H1 (cell line): ENCODE measurements at regions not wholly inside any gene's neighbourhood (a gene's known extent, or its start where the extent isn't known, plus 50 kb on each side); places are given as distances from the start of the nearest gene placed in this dataset.

Experiments
- CTCF ChIA-PET: fragments of 300-600 bp; sonication (Branson Sonifier 250); formaldehyde crosslinking; loops from one replicate; lab custom pipeline; 2021; ENCODE audit not compliant: partially characterized antibody; lab: Charles Lee
- POLR2A ChIA-PET: fragments of 300-600 bp; sonication (Branson Sonifier 250); formaldehyde crosslinking; loops from one replicate; lab custom pipeline; 2021; ENCODE audit warnings: inconsistent platforms; ENCODE audit not compliant: partially characterized antibody; lab: Charles Lee
- DNase-seq, 2 experiments: peaks; one replicate each; pipeline versions ENCODE4 v3.0.0 to v3.0.0-alpha.2; 2010 to 2022; ENCODE audit warnings: low spot score in 2 of 2, low read depth in 1 of 2, mixed read lengths in 1 of 2
- FAIRE-seq: peaks from 2 replicates; lab custom pipeline; 2011; peaks lifted over from hg19 to GRCh38; lab: Jason Lieb, UNC
- H2AFZ ChIP-seq: 2 replicates; pipeline ENCODE4 v1.8.1; 2012; ENCODE audit warnings: low read length, inconsistent platforms
- H2AK5ac ChIP-seq: 2 replicates; pipeline ENCODE4 v1.6.1; 2013; ENCODE audit warnings: low read depth, low read length
- H2BK120ac ChIP-seq: replicated peaks from 2 replicates; pipeline ENCODE3; 2013; ENCODE audit warnings: low read depth, low read length, inconsistent platforms
- H2BK12ac ChIP-seq: 2 replicates; pipeline ENCODE4 v1.6.1; 2013; ENCODE audit warnings: low read depth, low read length
- H2BK15ac ChIP-seq: 2 replicates; pipeline ENCODE4 v1.6.1; 2013; ENCODE audit warnings: low read length
- H2BK20ac ChIP-seq: 2 replicates; pipeline ENCODE4 v1.6.1; 2013; ENCODE audit warnings: low read length
- H2BK5ac ChIP-seq: 2 replicates; pipeline ENCODE4 v1.6.1; 2013; ENCODE audit warnings: low read depth, low read length
- H3K14ac ChIP-seq: 2 replicates; pipeline ENCODE4 v1.6.1; 2013; ENCODE audit warnings: inconsistent platforms; ENCODE audit not compliant: insufficient read length
- H3K18ac ChIP-seq: 2 replicates; pipeline ENCODE4 v1.6.1; 2013; ENCODE audit warnings: low read length; ENCODE audit errors: extremely low read depth
- H3K23ac ChIP-seq: 2 replicates; pipeline ENCODE4 v1.6.1; 2013; ENCODE audit warnings: inconsistent platforms; ENCODE audit not compliant: insufficient read length
- H3K23me2 ChIP-seq: 2 replicates; pipeline ENCODE4 v1.6.1; 2013; ENCODE audit warnings: low read depth, low read length
- H3K27ac ChIP-seq: 2 replicates; pipeline ENCODE4 v1.6.1; 2011; ENCODE audit warnings: low read depth, low read length, inconsistent platforms
- H3K27me3 ChIP-seq, 4 experiments: replicated peaks in 1 of 4; 1 replicate in 1 of 4; 2 replicates in 3 of 4; pipeline versions ENCODE4 v1.6.1 to v1.8.1; 2011 to 2013; ENCODE audit warnings: low read length in 3 of 4, mild to moderate bottlenecking in 3 of 4, inconsistent platforms in 2 of 4, mixed read lengths in 2 of 4, moderate library complexity in 1 of 4; ENCODE audit not compliant: control insufficient read depth in 3 of 4, insufficient read depth in 3 of 4; ENCODE audit errors: extremely low read depth in 1 of 4
- H3K36me3 ChIP-seq, 4 experiments: 2 replicates each; pipeline versions ENCODE4 v1.6.1 to v1.8.1; 2011 to 2013; ENCODE audit warnings: mild to moderate bottlenecking in 4 of 4, low read length in 3 of 4, moderate library complexity in 2 of 4, control low read depth in 1 of 4, inconsistent platforms in 1 of 4; ENCODE audit not compliant: insufficient read depth in 4 of 4, control insufficient read depth in 2 of 4
- H3K4ac ChIP-seq: replicated peaks from 2 replicates; pipeline ENCODE3; 2013; ENCODE audit warnings: low read length, low read depth, mixed read lengths, inconsistent platforms; ENCODE audit not compliant: insufficient read length
- H3K4me1 ChIP-seq, 4 experiments: replicated peaks in 1 of 4; 1 replicate in 1 of 4; 2 replicates in 3 of 4; pipeline versions ENCODE4 v1.6.1 to v1.8.1; 2011 to 2013; ENCODE audit warnings: low read length in 3 of 4, inconsistent platforms in 2 of 4, mixed read lengths in 1 of 4; ENCODE audit not compliant: insufficient read depth in 4 of 4, control insufficient read depth in 3 of 4
- H3K4me2 ChIP-seq, 2 experiments: 2 replicates each; pipeline versions ENCODE4 v1.6.1 to v1.8.1; 2011 to 2013; ENCODE audit warnings: low read depth in 2 of 2, low read length in 2 of 2, control low read depth in 1 of 2, inconsistent platforms in 1 of 2, mild to moderate bottlenecking in 1 of 2; ENCODE audit not compliant: insufficient read depth in 1 of 2
- H3K4me3 ChIP-seq, 4 experiments: fragments of 200-600, 300-600 bp in 1 of 4; sonication (generic), shearing (Covaris generic), sonication (Bioruptor Twin) in 1 of 4; 2 replicates each; pipeline versions ENCODE4 v1.5.1 to v1.8.1; 2011 to 2016; ENCODE audit warnings: low read length in 4 of 4, low read depth in 3 of 4, control low read depth in 2 of 4, inconsistent platforms in 2 of 4, mild to moderate bottlenecking in 2 of 4, mixed read lengths in 1 of 4, moderate library complexity in 1 of 4; ENCODE audit not compliant: insufficient read depth in 2 of 4; ENCODE audit errors: extremely low read depth in 1 of 4
- H3K56ac ChIP-seq: replicated peaks from 2 replicates; pipeline ENCODE3; 2013; ENCODE audit warnings: low read depth, mild to moderate bottlenecking, mixed read lengths, low read length, inconsistent platforms; ENCODE audit not compliant: insufficient read length
- H3K79me1 ChIP-seq: 2 replicates; pipeline ENCODE4 v1.6.1; 2013; ENCODE audit warnings: low read depth, low read length, control low read depth
- H3K79me2 ChIP-seq, 2 experiments: 2 replicates each; pipeline versions ENCODE4 v1.6.1 to v1.8.1; 2012 to 2013; ENCODE audit warnings: low read length in 2 of 2, mild to moderate bottlenecking in 2 of 2, inconsistent platforms in 1 of 2; ENCODE audit not compliant: insufficient read depth in 2 of 2, control insufficient read depth in 1 of 2
- H3K9ac ChIP-seq, 4 experiments: replicated peaks in 1 of 4; 1 replicate in 1 of 4; 2 replicates in 3 of 4; pipeline versions ENCODE4 v1.6.1 to v1.8.1; 2011 to 2013; ENCODE audit warnings: low read depth in 3 of 4, low read length in 3 of 4, control low read depth in 2 of 4, mild to moderate bottlenecking in 2 of 4, moderate library complexity in 2 of 4, inconsistent platforms in 1 of 4; ENCODE audit errors: extremely low read depth in 1 of 4
- H3K9me3 ChIP-seq, 2 experiments: 2 replicates each; pipeline versions ENCODE4 v1.6.1 to v1.8.1; 2012 to 2013; ENCODE audit warnings: mild to moderate bottlenecking in 2 of 2, moderate library complexity in 2 of 2, control low read depth in 1 of 2, inconsistent platforms in 1 of 2, low read depth in 1 of 2, low read length in 1 of 2, mixed read lengths in 1 of 2; ENCODE audit not compliant: insufficient read depth in 2 of 2
- H4K20me1 ChIP-seq, 2 experiments: replicated peaks in 1 of 2; 2 replicates each; pipeline versions ENCODE3 to v1.8.1; 2011 to 2013; ENCODE audit warnings: inconsistent platforms in 2 of 2, low read length in 2 of 2, mild to moderate bottlenecking in 1 of 2; ENCODE audit not compliant: insufficient read depth in 2 of 2, control insufficient read depth in 1 of 2
- H4K5ac ChIP-seq: 2 replicates; pipeline ENCODE4 v1.6.1; 2013; ENCODE audit warnings: low read length, low read depth, mixed read lengths, inconsistent platforms; ENCODE audit not compliant: insufficient read length
- H4K8ac ChIP-seq: 2 replicates; pipeline ENCODE4 v1.8.0; 2013; ENCODE audit warnings: mild to moderate bottlenecking, moderate library complexity, low read length, inconsistent platforms; ENCODE audit not compliant: insufficient read depth; ENCODE audit errors: extremely low read depth
- H4K91ac ChIP-seq: replicated peaks from 2 replicates; pipeline ENCODE3; 2013; ENCODE audit warnings: low read length, mixed read lengths, inconsistent platforms; ENCODE audit not compliant: insufficient read length
- BACH1 ChIP-seq: IDR thresholded peaks from 2 replicates; pipeline ENCODE4 v1.6.1; 2012; ENCODE audit warnings: low read length, improper control_type of control experiment
- BCL11A ChIP-seq, 2 experiments: IDR thresholded peaks; one replicate each; pipeline ENCODE4 v1.6.1; 2011; ENCODE audit warnings: low read depth in 2 of 2, low read length in 2 of 2, mild to moderate bottlenecking in 2 of 2
- HDAC2 ChIP-seq, 2 experiments: fragments of 300-600 bp in 1 of 2; sonication (generic) in 1 of 2; IDR thresholded peaks; 2 replicates each; pipeline ENCODE4 v1.6.1; 2011 to 2012; ENCODE audit warnings: low read depth in 2 of 2, low read length in 2 of 2, mild to moderate bottlenecking in 2 of 2, moderate library complexity in 2 of 2, borderline replicate concordance in 1 of 2, inconsistent platforms in 1 of 2
- HDAC6 ChIP-seq: IDR thresholded peaks from one replicate; pipeline ENCODE4 v1.7.1; 2012; ENCODE audit warnings: low read depth, mild to moderate bottlenecking, inconsistent platforms, low read length, moderate library complexity
- KDM4A ChIP-seq: IDR thresholded peaks from one replicate; pipeline ENCODE4 v1.7.1; 2012; ENCODE audit warnings: low read depth, mild to moderate bottlenecking, moderate library complexity, low read length, inconsistent platforms; ENCODE audit not compliant: severe bottlenecking
- NRF1 ChIP-seq: IDR thresholded peaks from 2 replicates; pipeline ENCODE4 v1.6.1; 2011; ENCODE audit warnings: mild to moderate bottlenecking, low read depth, low read length, improper control_type of control experiment
- RBBP5 ChIP-seq: IDR thresholded peaks from 2 replicates; pipeline ENCODE4 v1.7.1; 2012; ENCODE audit warnings: low read depth, mild to moderate bottlenecking, inconsistent platforms, low read length, moderate library complexity, borderline replicate concordance
- SAP30 ChIP-seq: fragments of 300-600 bp; sonication (generic); IDR thresholded peaks from 2 replicates; pipeline ENCODE4 v1.7.1; 2012; ENCODE audit warnings: low read length, moderate library complexity, mild to moderate bottlenecking, inconsistent platforms; ENCODE audit not compliant: insufficient read depth, insufficient replicate concordance
- TEAD4 ChIP-seq: IDR thresholded peaks from 2 replicates; pipeline ENCODE4 v1.6.1; 2012; ENCODE audit warnings: low read depth, low read length, inconsistent platforms, mixed read lengths
- YY1 ChIP-seq: IDR thresholded peaks from 2 replicates; pipeline ENCODE4 v1.6.1; 2011; ENCODE audit warnings: low read depth, mild to moderate bottlenecking, low read length
- ZNF274 ChIP-seq: IDR thresholded peaks from 2 replicates; pipeline ENCODE4 v1.7.0; 2012; ENCODE audit warnings: low read length, borderline replicate concordance; ENCODE audit errors: extremely low read depth
- WGBS, 2 experiments: shearing (Covaris generic) in 1 of 2; methylation state at CpG; one replicate each; pipeline versions ENCODE4 v1.1.6 to v1.1.7; 2013 to 2015; ENCODE audit warnings: low lambda C conversion rate in 2 of 2, mixed read lengths in 2 of 2, inconsistent platforms in 1 of 2, low coverage in 1 of 2, missing lambda C conversion rate in 1 of 2; ENCODE audit not compliant: insufficient replicate concordance in 2 of 2, insufficient coverage in 1 of 2, insufficient read length in 1 of 2; ENCODE audit errors: extremely low coverage in 1 of 2, missing lambda C conversion rate in 1 of 2; 5-methylcytosine and 5-hydroxymethylcytosine counted together
- TF ChIP-seq, protein P1 (sequence below): IDR thresholded peaks from 2 replicates; pipeline ENCODE4 v1.6.1; 2012; ENCODE audit warnings: inconsistent platforms

DNA sequence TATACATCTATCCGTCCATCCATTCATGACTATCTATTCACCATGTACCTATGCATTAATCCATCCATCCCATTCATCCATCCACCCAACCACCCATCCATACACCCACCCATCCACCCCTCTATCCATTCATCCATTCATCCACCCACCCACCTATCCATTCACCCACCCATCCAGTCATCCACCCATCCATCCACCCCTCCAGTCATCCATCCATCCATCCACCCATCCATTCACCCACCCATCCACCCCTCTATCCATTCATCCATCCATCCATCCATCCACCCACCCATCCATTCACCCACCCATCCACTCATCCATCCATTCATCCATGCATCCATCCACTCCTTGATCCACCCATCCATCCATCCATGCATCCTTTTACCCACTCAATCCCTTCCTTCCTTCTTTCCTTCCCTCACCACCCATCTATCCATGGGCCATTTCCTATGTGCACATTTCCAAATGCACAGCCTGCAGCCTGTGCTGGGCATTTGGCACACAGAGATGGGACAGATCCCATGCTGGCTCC lies 100.8 kb upstream of the ADRA2C start:
- H3K18ac ChIP-seq, result no peak overlapping the region
- H4K8ac ChIP-seq, result no peak overlapping the region
- no peak overlapping the region for H3K23ac ChIP-seq
- H3K27ac ChIP-seq, result no peak overlapping the region
- DNase-seq (no peak), FAIRE-seq (no peak)
- no peak overlapping the region for H2BK120ac ChIP-seq
- no peak overlapping the region for H3K4me2 ChIP-seq
- POLR2A ChIA-PET, result no interaction called here
- peaks cover 6% of the 10 kb centered on the region in 2 experiments; a peak in 2 of 4 replicates for H3K9me3 ChIP-seq
- H3K4me1 ChIP-seq, result peaks cover 0 to 4% (median 2%) of the 10 kb centered on the region in 4 experiments; a peak in 4 of 7 replicates
- 100% methylated on average over 1 of the region's 1 CpG for WGBS, 2 experiments
- H3K79me1 ChIP-seq, result no peaks in the 10 kb centered on the region
- H4K5ac ChIP-seq, result no peak overlapping the region
- no peak overlapping the region for H4K91ac ChIP-seq
- H3K36me3 ChIP-seq, result no peaks in the 10 kb centered on the region
- no peak overlapping the region for H2AK5ac ChIP-seq
- H3K4me3 ChIP-seq, result no peak overlapping the region
- no peak overlapping the region for H2BK12ac ChIP-seq
- no peak overlapping the region for H2BK15ac ChIP-seq
- no peak overlapping the region for H3K4ac ChIP-seq
- peaks cover 0 to 6% of the 10 kb centered on the region in 2 experiments for H4K20me1 ChIP-seq
- H3K27me3 ChIP-seq, result peaks cover 0 to 3% (median 0%) of the 10 kb centered on the region in 4 experiments; a peak in 1 of 7 replicates
- CTCF ChIA-PET, result no interaction called here
- no peaks in the 10 kb centered on the region for H3K79me2 ChIP-seq
- no peak overlapping the region for H2BK20ac ChIP-seq
- H3K9ac ChIP-seq, result no peak overlapping the region
- peaks cover 14% of the 10 kb centered on the region; the same call in 1 of the 2 replicates for H3K23me2 ChIP-seq
- H2BK5ac ChIP-seq, result no peak overlapping the region
- no peak overlapping the region for H3K14ac ChIP-seq
- H3K56ac ChIP-seq, result no peak overlapping the region
- no peak overlapping the region for H2AFZ ChIP-seq
- TF ChIP-seq, protein P1, sequence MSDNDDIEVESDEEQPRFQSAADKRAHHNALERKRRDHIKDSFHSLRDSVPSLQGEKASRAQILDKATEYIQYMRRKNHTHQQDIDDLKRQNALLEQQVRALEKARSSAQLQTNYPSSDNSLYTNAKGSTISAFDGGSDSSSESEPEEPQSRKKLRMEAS, result no peak
- no peak for TF ChIP-seq BACH1
- TF ChIP-seq BCL11A (IDR thresholded peaks at IDR 0.05; ENCODE audit: low read depth in 2 of 2, low read length in 2 of 2), result no peak
- TF ChIP-seq TEAD4, result no peak
- TF ChIP-seq RBBP5, result no peak
- no peak for TF ChIP-seq SAP30
- no peak for TF ChIP-seq ZNF274
- no peak for TF ChIP-seq KDM4A
- no peak for TF ChIP-seq YY1
- no peak for TF ChIP-seq HDAC2 (IDR thresholded peaks at IDR 0.05; ENCODE audit: borderline replicate concordance in 1 of 2, low read depth in 2 of 2, low read length in 2 of 2)
- TF ChIP-seq NRF1, result no peak
- no peak for TF ChIP-seq HDAC6
